Astrocyte (in vitro differentiated cells and primary cell): ENCODE measurements at regions not wholly inside any gene's neighbourhood (a gene's known extent, or its start where the extent isn't known, plus 50 kb on each side); places are given as distances from the start of the nearest gene placed in this dataset.

ENCODE experiments used
- DNase-seq: peaks from one replicate; pipeline ENCODE4 v3.0.0-alpha.2; 2010; ENCODE audit warnings: low read depth
- FAIRE-seq: peaks from 2 replicates; lab custom pipeline; 2011; peaks lifted over from hg19 to GRCh38; lab: Jason Lieb, UNC
- H2AFZ ChIP-seq: 2 replicates; pipeline ENCODE4 v1.6.0; 2012; ENCODE audit warnings: low read depth, low read length, inconsistent platforms
- H3K27ac ChIP-seq: 2 replicates; pipeline ENCODE4 v1.5.1; 2011; ENCODE audit warnings: low read depth, low read length, inconsistent platforms
- H3K27me3 ChIP-seq: 2 replicates; pipeline ENCODE4 v1.6.0; 2011; ENCODE audit warnings: low read length, inconsistent platforms; ENCODE audit not compliant: insufficient read depth
- H3K36me3 ChIP-seq: 2 replicates; pipeline ENCODE4 v1.5.1; 2011; ENCODE audit warnings: low read length, inconsistent platforms; ENCODE audit not compliant: insufficient read depth
- H3K4me1 ChIP-seq: 2 replicates; pipeline ENCODE4 v1.5.1; 2011; ENCODE audit warnings: low read length, inconsistent platforms; ENCODE audit not compliant: insufficient read depth
- H3K4me2 ChIP-seq: 2 replicates; pipeline ENCODE4 v1.6.0; 2012; ENCODE audit warnings: low read length, inconsistent platforms
- H3K4me3 ChIP-seq: 2 replicates; pipeline ENCODE4 v1.5.1; 2011; ENCODE audit warnings: low read depth, mild to moderate bottlenecking, low read length, inconsistent platforms; ENCODE audit not compliant: insufficient read depth
- H3K79me2 ChIP-seq: 2 replicates; pipeline ENCODE4 v1.6.0; 2012; ENCODE audit warnings: mild to moderate bottlenecking, low read length, inconsistent platforms; ENCODE audit not compliant: insufficient read depth
- H3K9ac ChIP-seq: 2 replicates; pipeline ENCODE4 v1.6.0; 2012; ENCODE audit warnings: mild to moderate bottlenecking, low read length, inconsistent platforms
- H3K9me3 ChIP-seq: 2 replicates; pipeline ENCODE4 v1.5.1; 2012; ENCODE audit warnings: low read depth, mild to moderate bottlenecking, low read length, inconsistent platforms; ENCODE audit not compliant: insufficient read depth
- H4K20me1 ChIP-seq: 2 replicates; pipeline ENCODE4 v1.6.0; 2012; ENCODE audit warnings: low read length, inconsistent platforms; ENCODE audit not compliant: insufficient read depth
- H3K27ac Mint-ChIP-seq: one replicate; pipeline ENCODE4 v1.8.0; 2021; ENCODE audit warnings: mild to moderate bottlenecking, mixed read lengths; ENCODE audit not compliant: unreplicated experiment
- H3K27me3 Mint-ChIP-seq: one replicate; pipeline ENCODE4 v1.8.0; 2021; ENCODE audit warnings: low read depth, mixed read lengths; ENCODE audit not compliant: unreplicated experiment
- H3K36me3 Mint-ChIP-seq: one replicate; pipeline ENCODE4 v1.8.0; 2021; ENCODE audit warnings: low read depth, mixed read lengths; ENCODE audit not compliant: unreplicated experiment
- H3K4me1 Mint-ChIP-seq: one replicate; pipeline ENCODE4 v1.8.0; 2021; ENCODE audit warnings: low read depth, mixed read lengths; ENCODE audit not compliant: unreplicated experiment
- H3K4me3 Mint-ChIP-seq: one replicate; pipeline ENCODE4 v1.8.0; 2021; ENCODE audit warnings: mild to moderate bottlenecking, moderate library complexity, mixed read lengths; ENCODE audit not compliant: unreplicated experiment
- H3K9me3 Mint-ChIP-seq: one replicate; pipeline ENCODE4 v1.8.0; 2021; ENCODE audit warnings: mild to moderate bottlenecking, mixed read lengths; ENCODE audit not compliant: unreplicated experiment
- EZH2 ChIP-seq: IDR thresholded peaks from 2 replicates; pipeline ENCODE4 v1.6.1; 2012; ENCODE audit warnings: mild to moderate bottlenecking, low read length, inconsistent platforms; ENCODE audit not compliant: insufficient read depth
- TF ChIP-seq, protein P1 (sequence below): IDR thresholded peaks from 2 replicates; pipeline ENCODE4 v1.5.1; 2011; ENCODE audit warnings: low read depth, mild to moderate bottlenecking, inconsistent platforms, low read length, moderate library complexity; ENCODE audit not compliant: insufficient read depth

DNA sequence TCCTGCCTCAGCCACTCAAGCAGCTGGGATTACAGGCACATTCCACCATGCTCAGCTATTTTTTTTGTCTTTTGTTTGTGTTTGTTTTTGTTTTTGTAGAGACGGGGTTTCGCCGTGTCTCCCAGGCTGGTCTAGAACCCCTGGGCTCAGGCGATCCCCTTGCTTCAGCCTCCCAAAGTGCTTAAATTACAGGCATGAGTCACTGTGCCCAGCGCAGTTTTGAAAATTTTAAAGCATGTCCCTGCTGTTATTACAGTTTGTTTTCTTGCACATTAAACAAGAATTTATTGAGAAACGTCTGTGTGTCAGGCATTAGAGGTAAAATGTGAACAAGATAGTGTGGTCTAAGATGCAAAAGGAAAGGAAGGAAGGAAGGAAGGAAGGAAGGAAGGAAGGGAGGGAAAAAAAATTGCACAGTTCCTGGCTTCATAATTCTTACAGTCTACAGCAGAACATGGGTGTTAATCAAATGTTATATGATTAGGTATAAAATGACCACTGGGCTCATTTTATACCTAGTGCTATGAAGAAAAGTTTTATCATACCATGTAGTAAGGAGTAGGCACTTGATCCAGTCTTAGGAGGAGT is 205.4 kb downstream of the SNX18 start:
- no peaks in the 10 kb centered on the region for H3K36me3 ChIP-seq
- Mint-ChIP-seq H3K4me1 (peaks cover 25% of the 10 kb centered on the region), H3K9me3 (peaks cover 1% of the 10 kb centered on the region), H3K27me3 (no peaks in the 10 kb centered on the region), H3K4me3 (no peak overlapping the region), H3K27ac (no peak overlapping the region), H3K36me3 (no peaks in the 10 kb centered on the region)
- H4K20me1 ChIP-seq, result no peaks in the 10 kb centered on the region
- H3K79me2 ChIP-seq, result no peaks in the 10 kb centered on the region
- no peak overlapping the region for H3K4me2 ChIP-seq
- no peak overlapping the region for H3K27ac ChIP-seq
- no peaks in the 10 kb centered on the region for H3K9me3 ChIP-seq
- H3K4me1 ChIP-seq, result peaks cover 28% of the 10 kb centered on the region
- DNase-seq, result no peak
- no peaks in the 10 kb centered on the region for H3K27me3 ChIP-seq
- no peak overlapping the region for H3K9ac ChIP-seq
- no peak overlapping the region for H3K4me3 ChIP-seq
- TF ChIP-seq, protein P1, sequence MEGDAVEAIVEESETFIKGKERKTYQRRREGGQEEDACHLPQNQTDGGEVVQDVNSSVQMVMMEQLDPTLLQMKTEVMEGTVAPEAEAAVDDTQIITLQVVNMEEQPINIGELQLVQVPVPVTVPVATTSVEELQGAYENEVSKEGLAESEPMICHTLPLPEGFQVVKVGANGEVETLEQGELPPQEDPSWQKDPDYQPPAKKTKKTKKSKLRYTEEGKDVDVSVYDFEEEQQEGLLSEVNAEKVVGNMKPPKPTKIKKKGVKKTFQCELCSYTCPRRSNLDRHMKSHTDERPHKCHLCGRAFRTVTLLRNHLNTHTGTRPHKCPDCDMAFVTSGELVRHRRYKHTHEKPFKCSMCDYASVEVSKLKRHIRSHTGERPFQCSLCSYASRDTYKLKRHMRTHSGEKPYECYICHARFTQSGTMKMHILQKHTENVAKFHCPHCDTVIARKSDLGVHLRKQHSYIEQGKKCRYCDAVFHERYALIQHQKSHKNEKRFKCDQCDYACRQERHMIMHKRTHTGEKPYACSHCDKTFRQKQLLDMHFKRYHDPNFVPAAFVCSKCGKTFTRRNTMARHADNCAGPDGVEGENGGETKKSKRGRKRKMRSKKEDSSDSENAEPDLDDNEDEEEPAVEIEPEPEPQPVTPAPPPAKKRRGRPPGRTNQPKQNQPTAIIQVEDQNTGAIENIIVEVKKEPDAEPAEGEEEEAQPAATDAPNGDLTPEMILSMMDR, result no peak
- TF ChIP-seq EZH2, result no peak
- FAIRE-seq, result no peak
- H2AFZ ChIP-seq, result no peak overlapping the region

DNA sequence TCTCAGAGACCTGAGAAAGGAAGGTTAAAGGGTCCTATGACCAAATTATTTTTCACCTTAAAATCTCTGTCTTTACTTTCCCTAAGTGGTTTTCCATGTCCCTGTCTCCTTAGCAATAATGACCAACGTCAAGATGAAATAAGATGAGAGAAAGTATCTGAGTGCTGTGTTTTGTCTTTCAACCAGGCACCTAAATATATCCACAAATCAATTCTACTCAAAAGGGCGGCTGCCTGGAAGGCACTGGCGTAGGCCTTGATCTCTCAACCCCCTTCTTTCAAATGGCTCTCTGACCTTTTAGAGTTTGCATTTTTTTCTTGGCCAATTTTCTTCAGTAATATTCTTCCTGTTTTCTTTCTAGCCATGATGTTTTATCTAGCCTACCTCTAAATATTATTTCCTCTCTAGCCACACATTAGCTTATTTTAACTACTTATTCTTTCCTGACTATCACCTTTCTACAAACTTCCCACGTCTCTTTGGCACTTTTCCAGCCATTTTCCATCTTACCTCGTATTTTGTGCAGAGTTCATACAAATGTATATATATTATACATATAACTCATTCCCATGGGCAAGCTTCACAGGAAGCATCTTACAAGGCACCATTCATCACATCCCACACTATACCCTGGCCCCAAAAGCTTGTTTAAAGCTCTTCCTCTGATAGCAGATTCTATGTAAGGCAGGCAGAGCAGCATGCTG is 204.5 kb downstream of the SNX18 start:
- Mint-ChIP-seq H3K27ac (no peak overlapping the region), H3K27me3 (no peaks in the 10 kb centered on the region), H3K36me3 (no peaks in the 10 kb centered on the region), H3K9me3 (peaks cover 1% of the 10 kb centered on the region), H3K4me1 (peaks cover 25% of the 10 kb centered on the region), H3K4me3 (no peak overlapping the region)
- Histone ChIP-seq H3K4me1 (peaks cover 28% of the 10 kb centered on the region), H3K4me3 (no peak overlapping the region), H3K9me3 (no peaks in the 10 kb centered on the region), H3K27me3 (no peaks in the 10 kb centered on the region), H3K27ac (no peak overlapping the region), H3K9ac (no peak overlapping the region), H3K79me2 (no peaks in the 10 kb centered on the region), H2AFZ (no peak overlapping the region), H4K20me1 (no peaks in the 10 kb centered on the region), H3K36me3 (no peaks in the 10 kb centered on the region), H3K4me2 (no peak overlapping the region)
- FAIRE-seq, result no peak
- no peak for DNase-seq
- no peak for TF ChIP-seq EZH2
- TF ChIP-seq, protein P1, result no peak

DNA sequence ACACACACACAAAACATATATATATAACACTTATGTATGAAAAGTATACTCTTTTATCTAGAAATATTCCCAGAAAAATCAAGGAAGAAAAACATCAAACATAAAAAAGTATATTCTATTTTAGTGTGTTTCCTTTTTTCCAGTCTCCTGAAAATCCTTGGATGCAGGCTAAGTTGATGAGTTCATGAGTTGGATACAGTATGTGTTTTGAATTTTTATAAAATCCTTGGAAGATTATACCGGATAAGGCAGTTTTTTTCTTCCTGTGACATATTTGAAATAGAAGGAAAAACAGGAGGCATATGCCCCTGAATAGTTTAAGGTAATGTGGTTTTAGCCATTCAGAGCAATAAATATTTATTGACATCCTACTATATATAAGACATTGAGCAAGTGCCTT is 203.6 kb downstream of the SNX18 start:
- H3K4me2 ChIP-seq, result no peak overlapping the region
- H2AFZ ChIP-seq, result no peak overlapping the region
- peaks cover 24% of the 10 kb centered on the region for H3K4me1 Mint-ChIP-seq
- H4K20me1 ChIP-seq, result no peaks in the 10 kb centered on the region
- no peaks in the 10 kb centered on the region for H3K36me3 ChIP-seq
- FAIRE-seq (no peak), DNase-seq (no peak)
- no peaks in the 10 kb centered on the region for H3K9me3 ChIP-seq
- no peak overlapping the region for H3K4me3 Mint-ChIP-seq
- H3K4me3 ChIP-seq, result no peak overlapping the region
- H3K9ac ChIP-seq, result no peak overlapping the region
- no peaks in the 10 kb centered on the region for H3K36me3 Mint-ChIP-seq
- H3K27me3 ChIP-seq, result no peaks in the 10 kb centered on the region
- peaks cover 27% of the 10 kb centered on the region for H3K4me1 ChIP-seq
- H3K27ac ChIP-seq, result no peak overlapping the region
- TF ChIP-seq, protein P1, result no peak
- no peak for TF ChIP-seq EZH2
- H3K9me3 Mint-ChIP-seq, result peaks cover 4% of the 10 kb centered on the region
- H3K79me2 ChIP-seq, result no peaks in the 10 kb centered on the region
- no peaks in the 10 kb centered on the region for H3K27me3 Mint-ChIP-seq
- H3K27ac Mint-ChIP-seq, result no peak overlapping the region
